Uterus (tissue), 2 donors: ENCODE measurements at regions not wholly inside any gene's neighbourhood (a gene's known extent, or its start where the extent isn't known, plus 50 kb on each side); places are given as distances from the start of the nearest gene placed in this dataset.

Experiments
- POLR2A ChIP-seq, 2 donors: fragments of 450-650 bp; IDR thresholded peaks; one replicate each; pipeline ENCODE4 v1.6.1; 2016; ENCODE audit warnings: antibody characterized with exemption in 2 of 2, mild to moderate bottlenecking in 1 of 2, moderate library complexity in 1 of 2
- TF ChIP-seq, protein P1 (sequence below), 4 experiments: fragments of 200-600 bp in 2 of 4; fragments of 450-650 bp in 2 of 4; sonication (generic) in 2 of 4; IDR thresholded peaks; one replicate each; pipeline ENCODE4 v1.5.1; 2016 to 2019; ENCODE audit warnings: antibody characterized with exemption in 4 of 4, mild to moderate bottlenecking in 2 of 4, moderate library complexity in 1 of 4

DNA sequence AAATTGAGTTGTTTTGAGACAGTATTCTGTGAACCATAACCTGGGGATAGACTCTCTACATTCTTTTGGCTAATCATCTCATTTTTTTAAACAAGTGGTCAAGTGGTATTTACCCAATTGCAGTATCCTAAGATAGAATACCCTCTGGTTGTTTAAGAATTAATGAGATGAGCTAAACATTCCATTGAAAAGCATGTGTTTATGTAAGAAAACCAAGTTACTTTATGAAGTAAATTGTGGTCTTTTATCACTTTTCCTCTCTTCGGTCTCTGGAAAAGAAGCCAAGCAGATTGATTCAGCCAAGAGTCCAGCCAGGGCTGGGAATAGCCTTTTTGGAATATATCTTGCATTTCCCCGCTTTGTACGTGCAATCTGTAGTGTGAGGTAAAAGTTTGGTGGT lies 185.7 kb upstream of the TOPAZ1 start:
- TF ChIP-seq, protein P1, sequence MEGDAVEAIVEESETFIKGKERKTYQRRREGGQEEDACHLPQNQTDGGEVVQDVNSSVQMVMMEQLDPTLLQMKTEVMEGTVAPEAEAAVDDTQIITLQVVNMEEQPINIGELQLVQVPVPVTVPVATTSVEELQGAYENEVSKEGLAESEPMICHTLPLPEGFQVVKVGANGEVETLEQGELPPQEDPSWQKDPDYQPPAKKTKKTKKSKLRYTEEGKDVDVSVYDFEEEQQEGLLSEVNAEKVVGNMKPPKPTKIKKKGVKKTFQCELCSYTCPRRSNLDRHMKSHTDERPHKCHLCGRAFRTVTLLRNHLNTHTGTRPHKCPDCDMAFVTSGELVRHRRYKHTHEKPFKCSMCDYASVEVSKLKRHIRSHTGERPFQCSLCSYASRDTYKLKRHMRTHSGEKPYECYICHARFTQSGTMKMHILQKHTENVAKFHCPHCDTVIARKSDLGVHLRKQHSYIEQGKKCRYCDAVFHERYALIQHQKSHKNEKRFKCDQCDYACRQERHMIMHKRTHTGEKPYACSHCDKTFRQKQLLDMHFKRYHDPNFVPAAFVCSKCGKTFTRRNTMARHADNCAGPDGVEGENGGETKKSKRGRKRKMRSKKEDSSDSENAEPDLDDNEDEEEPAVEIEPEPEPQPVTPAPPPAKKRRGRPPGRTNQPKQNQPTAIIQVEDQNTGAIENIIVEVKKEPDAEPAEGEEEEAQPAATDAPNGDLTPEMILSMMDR (IDR thresholded peaks at IDR 0.05): no peak
- no peak for TF ChIP-seq POLR2A (IDR thresholded peaks at IDR 0.05)
